HL-60 (cell line): ENCODE measurements at regions not wholly inside any gene's neighbourhood (a gene's known extent, or its start where the extent isn't known, plus 50 kb on each side); places are given as distances from the start of the nearest gene placed in this dataset.

Experiments
- DNase-seq, 2 experiments: peaks; one replicate each; pipeline ENCODE4 v3.0.0-alpha.2; 2010 to 2020; ENCODE audit warnings: low read depth in 1 of 2, low spot score in 1 of 2
- H3K27ac ChIP-seq: fragments of 250-450 bp; sonication (Bioruptor Pico); replicated peaks from 2 replicates; pipeline ENCODE4 v1.5.1; 2020; ENCODE audit warnings: mild to moderate bottlenecking, moderate library complexity
- H3K27me3 ChIP-seq: fragments of 250-450 bp; sonication (Bioruptor Pico); 2 replicates; pipeline ENCODE4 v1.5.1; 2021; ENCODE audit warnings: mild to moderate bottlenecking, moderate library complexity; ENCODE audit not compliant: insufficient read depth, poor library complexity, severe bottlenecking
- H3K4me3 ChIP-seq: replicated peaks from 2 replicates; pipeline ENCODE4 v1.5.1; 2011; ENCODE audit warnings: mild to moderate bottlenecking, control low read depth, low read length; ENCODE audit not compliant: insufficient read depth
- CTCF ChIP-seq: IDR thresholded peaks from one replicate; pipeline ENCODE4 v1.5.1; 2011; ENCODE audit warnings: low read length, control low read depth, inconsistent platforms; ENCODE audit not compliant: insufficient read depth
- GABPA ChIP-seq: IDR thresholded peaks from 2 replicates; pipeline ENCODE4 v1.6.1; 2012; ENCODE audit warnings: low read depth
- POLR2AphosphoS5 ChIP-seq: IDR thresholded peaks from 2 replicates; pipeline ENCODE4 v1.6.1; 2012; ENCODE audit warnings: low read depth
- REST ChIP-seq: IDR thresholded peaks from 2 replicates; pipeline ENCODE4 v1.6.1; 2012; ENCODE audit warnings: low read depth; ENCODE audit not compliant: insufficient replicate concordance
- SPI1 ChIP-seq: IDR thresholded peaks from 2 replicates; pipeline ENCODE4 v1.6.1; 2012; ENCODE audit warnings: low read depth, mild to moderate bottlenecking, borderline replicate concordance

GRCh38 chr9:105881654-105882349 lies 187.5 kb downstream of the TMEM38B start:
- no peak overlapping the region for H3K27ac ChIP-seq
- no peak overlapping the region for H3K4me3 ChIP-seq
- H3K27me3 ChIP-seq: no peaks in the 10 kb centered on the region
- TF ChIP-seq CTCF: peak; percentile 91
- no peak for TF ChIP-seq GABPA
- no peak for TF ChIP-seq SPI1
- TF ChIP-seq POLR2AphosphoS5: no peak
- peak in 1 of 2 experiments; percentile 63 for DNase-seq

GRCh38 chr9:105883847-105884246 lies 189.5 kb downstream of the TMEM38B start:
- no peak for TF ChIP-seq CTCF
- TF ChIP-seq SPI1: no peak
- no peak for TF ChIP-seq POLR2AphosphoS5
- TF ChIP-seq GABPA: no peak
- no peak for TF ChIP-seq REST
- DNase-seq: peak in 1 of 2 experiments; percentile 44

GRCh38 chr9:105884416-105884815 lies 190.1 kb downstream of the TMEM38B start:
- DNase-seq: no peak
- no peaks in the 10 kb centered on the region for H3K27me3 ChIP-seq
- TF ChIP-seq GABPA: no peak
- no peak for TF ChIP-seq REST
- no peak for TF ChIP-seq POLR2AphosphoS5
- no peak for TF ChIP-seq SPI1
- TF ChIP-seq CTCF: no peak
- H3K4me3 ChIP-seq: no peak overlapping the region
- H3K27ac ChIP-seq: no peak overlapping the region

More at GRCh38 chr9:105883847-105884246, 189.5 kb downstream of the TMEM38B start:
- H3K27me3 ChIP-seq: no peaks in the 10 kb centered on the region
- no peak overlapping the region for H3K4me3 ChIP-seq
- H3K27ac ChIP-seq: no peak overlapping the region
